ENCODE measurements at regions not wholly inside any gene's neighbourhood (a gene's known extent, or its start where the extent isn't known, plus 50 kb on each side); places are given as distances from the start of the nearest gene placed in this dataset.

GRCh38 chr13:90613076-90613795 lies 734.3 kb upstream of the MIR17HG start:
- WGBS, 10 experiments, result 61 to 100% (median 89%) methylated on average over 3 to 11 of the region's 12 CpGs; no CpG with 5 or more reads in 1 of the 10 experiments
- in situ Hi-C loops (cut with MboI; ENCODE audit: low pct_unique_long_range_greater_than_20kb in 2 of 9, low sequenced_read_pairs in 9 of 9, unreplicated experiment in 9 of 9), result no loop called here
- peak in 2 of 8 experiments; percentile 22 for ATAC-seq (replicated peaks in 6 of 8)
- Histone ChIP-seq H3K27ac (no peak overlapping the region), H3K4me1 (replicated peaks in 1 of 2) (no peaks in the 10 kb centered on the region), H3K4me3 (no peak overlapping the region)

GRCh38 chr13:90615236-90615635 lies 732.3 kb upstream of the MIR17HG start:
- Histone ChIP-seq H3K4me3 (no peak overlapping the region), H3K27ac (no peak overlapping the region), H3K4me1 (replicated peaks in 1 of 2) (no peaks in the 10 kb centered on the region)
- ATAC-seq (replicated peaks in 6 of 8), result no peak
- 73 to 90% (median 78%) methylated on average over 2 to 4 of the region's 6 CpGs; no CpG with 5 or more reads in 6 of the 10 experiments for WGBS, 10 experiments
- in situ Hi-C loops (cut with MboI; ENCODE audit: low pct_unique_long_range_greater_than_20kb in 2 of 9, low sequenced_read_pairs in 9 of 9, unreplicated experiment in 9 of 9), result no loop called here

GRCh38 chr13:90615767-90616166 lies 731.7 kb upstream of the MIR17HG start:
- Histone ChIP-seq H3K27ac (no peak overlapping the region), H3K4me3 (no peak overlapping the region), H3K4me1 (replicated peaks in 1 of 2) (no peaks in the 10 kb centered on the region)
- WGBS, 10 experiments, result 20 to 94% (median 67%) methylated on average over 1 to 4 of the region's 5 CpGs; no CpG with 5 or more reads in 3 of the 10 experiments
- no peak for ATAC-seq (replicated peaks in 6 of 8)
- in situ Hi-C loops (cut with MboI; ENCODE audit: low pct_unique_long_range_greater_than_20kb in 2 of 9, low sequenced_read_pairs in 9 of 9, unreplicated experiment in 9 of 9), result no loop called here

GRCh38 chr13:90618133-90618532 lies 729.4 kb upstream of the MIR17HG start:
- in situ Hi-C loops (cut with MboI; ENCODE audit: low pct_unique_long_range_greater_than_20kb in 2 of 9, low sequenced_read_pairs in 9 of 9, unreplicated experiment in 9 of 9), result no loop called here
- Histone ChIP-seq H3K4me1 (replicated peaks in 1 of 2) (no peaks in the 10 kb centered on the region), H3K27ac (no peak overlapping the region), H3K4me3 (no peak overlapping the region)
- no peak for ATAC-seq (replicated peaks in 6 of 8)
- 80 to 100% (median 98%) methylated on average over 1 to 2 of the region's 2 CpGs; no CpG with 5 or more reads in 2 of the 10 experiments for WGBS, 10 experiments

- H3K4me1 ChIP-seq (replicated peaks in 1 of 2), result no peaks in the 10 kb centered on the region
- in situ Hi-C loops (cut with MboI; ENCODE audit: low pct_unique_long_range_greater_than_20kb in 2 of 9, low sequenced_read_pairs in 9 of 9, unreplicated experiment in 9 of 9), result no loop called here
- no peak overlapping the region for H3K27ac ChIP-seq
- peak in 3 of 8 experiments; percentile 28 to 74 (median 51) for ATAC-seq (replicated peaks in 6 of 8)
- no peak overlapping the region for H3K4me3 ChIP-seq
- 33 to 100% (median 67%) methylated on average over 1 of the region's 1 CpG; no CpG with 5 or more reads in 1 of the 10 experiments for WGBS, 10 experiments
These were observed 724.9 kb upstream of the MIR17HG start for GRCh38 chr13:90622541-90622940.

- in situ Hi-C loops (cut with MboI; ENCODE audit: low pct_unique_long_range_greater_than_20kb in 2 of 9, low sequenced_read_pairs in 9 of 9, unreplicated experiment in 9 of 9), result no loop called here
- WGBS, 10 experiments, result 83 to 100% (median 94%) methylated on average over 1 to 3 of the region's 3 CpGs; no CpG with 5 or more reads in 1 of the 10 experiments
- H3K4me1 ChIP-seq (replicated peaks in 1 of 2), result no peaks in the 10 kb centered on the region
- no peak overlapping the region for H3K27ac ChIP-seq
- no peak for ATAC-seq (replicated peaks in 6 of 8)
- H3K4me3 ChIP-seq, result no peak overlapping the region
These were observed 724.0 kb upstream of the MIR17HG start for GRCh38 chr13:90623318-90624011.

GRCh38 chr13:90627813-90628212 lies 719.7 kb upstream of the MIR17HG start:
- no peak overlapping the region for H3K4me3 ChIP-seq
- WGBS, 10 experiments, result 0 to 100% (median 100%) methylated on average over 1 of the region's 1 CpG; no CpG with 5 or more reads in 1 of the 10 experiments
- no peak overlapping the region for H3K27ac ChIP-seq
- H3K4me1 ChIP-seq (replicated peaks in 1 of 2), result no peaks in the 10 kb centered on the region
- in situ Hi-C loops (cut with MboI; ENCODE audit: low pct_unique_long_range_greater_than_20kb in 2 of 9, low sequenced_read_pairs in 9 of 9, unreplicated experiment in 9 of 9), result no loop called here
- ATAC-seq (replicated peaks in 6 of 8), result no peak

- no peaks in the 10 kb centered on the region for H3K4me1 ChIP-seq (replicated peaks in 1 of 2)
- in situ Hi-C loops (cut with MboI; ENCODE audit: low pct_unique_long_range_greater_than_20kb in 2 of 9, low sequenced_read_pairs in 9 of 9, unreplicated experiment in 9 of 9), result no loop called here
- no peak overlapping the region for H3K4me3 ChIP-seq
- ATAC-seq (replicated peaks in 6 of 8), result no peak
- WGBS, 10 experiments, result 43 to 100% (median 76%) methylated on average over 1 to 4 of the region's 4 CpGs; no CpG with 5 or more reads in 4 of the 10 experiments
- H3K27ac ChIP-seq, result no peak overlapping the region
These were observed 719.0 kb upstream of the MIR17HG start for GRCh38 chr13:90628471-90628870.

- Histone ChIP-seq H3K27ac (no peak overlapping the region), H3K4me1 (replicated peaks in 1 of 2) (no peaks in the 10 kb centered on the region), H3K4me3 (no peak overlapping the region)
- no peak for ATAC-seq (replicated peaks in 6 of 8)
- in situ Hi-C loops (cut with MboI; ENCODE audit: low pct_unique_long_range_greater_than_20kb in 2 of 9, low sequenced_read_pairs in 9 of 9, unreplicated experiment in 9 of 9), result no loop called here
- 80 to 100% (median 96%) methylated on average over 1 to 3 of the region's 3 CpGs; no CpG with 5 or more reads in 1 of the 10 experiments for WGBS, 10 experiments
These were observed 716.8 kb upstream of the MIR17HG start for GRCh38 chr13:90630716-90631115.

- in situ Hi-C loops (cut with MboI; ENCODE audit: low pct_unique_long_range_greater_than_20kb in 2 of 9, low sequenced_read_pairs in 9 of 9, unreplicated experiment in 9 of 9), result no loop called here
- 14 to 100% (median 89%) methylated on average over 1 to 3 of the region's 3 CpGs; no CpG with 5 or more reads in 1 of the 10 experiments for WGBS, 10 experiments
- Histone ChIP-seq H3K4me1 (replicated peaks in 1 of 2) (no peaks in the 10 kb centered on the region), H3K27ac (no peak overlapping the region), H3K4me3 (no peak overlapping the region)
- no peak for ATAC-seq (replicated peaks in 6 of 8)
These were observed 715.3 kb upstream of the MIR17HG start for GRCh38 chr13:90632184-90632583.

- no peak overlapping the region for H3K27ac ChIP-seq
- in situ Hi-C loops (cut with MboI; ENCODE audit: low pct_unique_long_range_greater_than_20kb in 2 of 9, low sequenced_read_pairs in 9 of 9, unreplicated experiment in 9 of 9), result no loop called here
- no peak for ATAC-seq (replicated peaks in 6 of 8)
These were observed 713.6 kb upstream of the MIR17HG start for GRCh38 chr13:90633849-90634248.

GRCh38 chr13:90640976-90641375 lies 706.5 kb upstream of the MIR17HG start:
- H3K27ac ChIP-seq, result no peak overlapping the region
- in situ Hi-C loops (cut with MboI; ENCODE audit: low pct_unique_long_range_greater_than_20kb in 2 of 9, low sequenced_read_pairs in 9 of 9, unreplicated experiment in 9 of 9), result no loop called here
- WGBS, 10 experiments, result 80 to 83% methylated on average over 1 of the region's 1 CpG; no CpG with 5 or more reads in 8 of the 10 experiments
- ATAC-seq (replicated peaks in 6 of 8), result no peak
- H3K4me3 ChIP-seq, result no peak overlapping the region
- H3K4me1 ChIP-seq (replicated peaks in 1 of 2), result no peaks in the 10 kb centered on the region

More at GRCh38 chr13:90633849-90634248, 713.6 kb upstream of the MIR17HG start:
- H3K4me1 ChIP-seq (replicated peaks in 1 of 2), result no peaks in the 10 kb centered on the region
- H3K4me3 ChIP-seq, result no peak overlapping the region

GRCh38 chr13:90641884-90642283 lies 705.6 kb upstream of the MIR17HG start:
- in situ Hi-C loops (cut with MboI; ENCODE audit: low pct_unique_long_range_greater_than_20kb in 2 of 9, low sequenced_read_pairs in 9 of 9, unreplicated experiment in 9 of 9), result no loop called here
- 43 to 100% (median 77%) methylated on average over 1 to 2 of the region's 2 CpGs; no CpG with 5 or more reads in 2 of the 10 experiments for WGBS, 10 experiments
- no peak overlapping the region for H3K27ac ChIP-seq
- ATAC-seq (replicated peaks in 6 of 8), result no peak
- no peak overlapping the region for H3K4me3 ChIP-seq
- H3K4me1 ChIP-seq (replicated peaks in 1 of 2), result no peaks in the 10 kb centered on the region
